OCI-LY3 (cell line): ENCODE measurements at regions not wholly inside any gene's neighbourhood (a gene's known extent, or its start where the extent isn't known, plus 50 kb on each side); places are given as distances from the start of the nearest gene placed in this dataset.

Source experiments
- H2AFZ ChIP-seq: fragments of 200-600, 300-600 bp; shearing (Covaris generic); 2 replicates; pipeline ENCODE4 v1.6.0; 2014; ENCODE audit warnings: antibody characterized with exemption, low read depth, low read length
- H3K27ac ChIP-seq: fragments of 200-600, 300-600 bp; sonication (generic); 2 replicates; pipeline ENCODE4 v1.5.1; 2014; ENCODE audit warnings: mild to moderate bottlenecking, low read length, moderate library complexity, mixed read lengths
- H3K27me3 ChIP-seq: fragments of 200-600, 300-600 bp; sonication (generic); 2 replicates; pipeline ENCODE4 v1.6.1; 2014; ENCODE audit warnings: low read depth, low read length, mixed read lengths
- H3K36me3 ChIP-seq: fragments of 200-600, 300-600 bp; sonication (generic); replicated peaks from 2 replicates; pipeline ENCODE3; 2014; ENCODE audit warnings: low read depth, low read length, mixed read lengths
- H3K4me1 ChIP-seq: fragments of 300-600, 200-600 bp; sonication (generic); 2 replicates; pipeline ENCODE4 v1.6.1; 2014; ENCODE audit warnings: low read length, mixed read lengths
- H3K4me2 ChIP-seq: fragments of 200-600, 300-600 bp; sonication (generic); 2 replicates; pipeline ENCODE4 v1.6.1; 2014; ENCODE audit warnings: low read length, mixed read lengths
- H3K4me3 ChIP-seq: fragments of 300-600, 200-600 bp; sonication (generic); 2 replicates; pipeline ENCODE4 v1.5.1; 2014; ENCODE audit warnings: antibody characterized with exemption, mild to moderate bottlenecking, low read length, moderate library complexity
- H3K79me2 ChIP-seq: fragments of 300-600, 200-600 bp; shearing (Covaris generic); 2 replicates; pipeline ENCODE4 v1.6.1; 2014; ENCODE audit warnings: mild to moderate bottlenecking, low read length, mixed read lengths
- H3K9ac ChIP-seq: fragments of 300-600, 200-600 bp; shearing (Covaris generic); 2 replicates; pipeline ENCODE4 v1.6.0; 2014; ENCODE audit warnings: mild to moderate bottlenecking, low read length, moderate library complexity
- H3K9me3 ChIP-seq: fragments of 200-600, 300-600 bp; shearing (Covaris generic); 2 replicates; pipeline ENCODE4 v1.6.1; 2014; ENCODE audit warnings: low read length, mixed read lengths; ENCODE audit not compliant: insufficient read depth
- H4K20me1 ChIP-seq: fragments of 200-600, 300-600 bp; sonication (generic); 2 replicates; pipeline ENCODE4 v1.6.1; 2016; ENCODE audit warnings: low read length, mixed read lengths; ENCODE audit not compliant: insufficient read depth
- EZH2phosphoT487 ChIP-seq: fragments of 200-600 bp; shearing (Covaris generic); IDR thresholded peaks from 2 replicates; pipeline ENCODE4 v1.6.1; 2018; ENCODE audit warnings: antibody characterized with exemption, mixed run types, low read depth
- TF ChIP-seq, protein P1 (sequence below): fragments of 200-600, 300-600 bp; sonication (generic); IDR thresholded peaks from 2 replicates; pipeline ENCODE4 v1.5.1; 2014; ENCODE audit warnings: antibody characterized with exemption, low read length, low read depth

- Histone ChIP-seq H3K4me2 (no peak overlapping the region), H3K36me3 (no peaks in the 10 kb centered on the region), H4K20me1 (no peaks in the 10 kb centered on the region), H3K9me3 (no peaks in the 10 kb centered on the region), H3K4me3 (no peak overlapping the region), H3K27me3 (peaks cover 7% of the 10 kb centered on the region), H2AFZ (no peak overlapping the region), H3K4me1 (peaks cover 5% of the 10 kb centered on the region; the same call in 1 of the 2 replicates), H3K9ac (no peak overlapping the region), H3K79me2 (no peaks in the 10 kb centered on the region), H3K27ac (no peak overlapping the region)
- TF ChIP-seq EZH2phosphoT487: no peak
- TF ChIP-seq, protein P1, sequence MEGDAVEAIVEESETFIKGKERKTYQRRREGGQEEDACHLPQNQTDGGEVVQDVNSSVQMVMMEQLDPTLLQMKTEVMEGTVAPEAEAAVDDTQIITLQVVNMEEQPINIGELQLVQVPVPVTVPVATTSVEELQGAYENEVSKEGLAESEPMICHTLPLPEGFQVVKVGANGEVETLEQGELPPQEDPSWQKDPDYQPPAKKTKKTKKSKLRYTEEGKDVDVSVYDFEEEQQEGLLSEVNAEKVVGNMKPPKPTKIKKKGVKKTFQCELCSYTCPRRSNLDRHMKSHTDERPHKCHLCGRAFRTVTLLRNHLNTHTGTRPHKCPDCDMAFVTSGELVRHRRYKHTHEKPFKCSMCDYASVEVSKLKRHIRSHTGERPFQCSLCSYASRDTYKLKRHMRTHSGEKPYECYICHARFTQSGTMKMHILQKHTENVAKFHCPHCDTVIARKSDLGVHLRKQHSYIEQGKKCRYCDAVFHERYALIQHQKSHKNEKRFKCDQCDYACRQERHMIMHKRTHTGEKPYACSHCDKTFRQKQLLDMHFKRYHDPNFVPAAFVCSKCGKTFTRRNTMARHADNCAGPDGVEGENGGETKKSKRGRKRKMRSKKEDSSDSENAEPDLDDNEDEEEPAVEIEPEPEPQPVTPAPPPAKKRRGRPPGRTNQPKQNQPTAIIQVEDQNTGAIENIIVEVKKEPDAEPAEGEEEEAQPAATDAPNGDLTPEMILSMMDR: no peak
These were observed 64.9 kb upstream of the PITRM1 start for GRCh38 chr10:3237530-3237929.

- Histone ChIP-seq H3K9ac (no peak overlapping the region), H3K79me2 (no peaks in the 10 kb centered on the region), H4K20me1 (no peaks in the 10 kb centered on the region), H3K27ac (no peak overlapping the region), H3K36me3 (no peaks in the 10 kb centered on the region), H3K4me3 (no peak overlapping the region), H3K27me3 (peaks cover 7% of the 10 kb centered on the region), H2AFZ (no peak overlapping the region), H3K9me3 (no peaks in the 10 kb centered on the region), H3K4me1 (peaks cover 5% of the 10 kb centered on the region; the same call in 1 of the 2 replicates), H3K4me2 (no peak overlapping the region)
- TF ChIP-seq, protein P1: no peak
These were observed 64.2 kb upstream of the PITRM1 start for GRCh38 chr10:3236644-3237404.

DNA sequence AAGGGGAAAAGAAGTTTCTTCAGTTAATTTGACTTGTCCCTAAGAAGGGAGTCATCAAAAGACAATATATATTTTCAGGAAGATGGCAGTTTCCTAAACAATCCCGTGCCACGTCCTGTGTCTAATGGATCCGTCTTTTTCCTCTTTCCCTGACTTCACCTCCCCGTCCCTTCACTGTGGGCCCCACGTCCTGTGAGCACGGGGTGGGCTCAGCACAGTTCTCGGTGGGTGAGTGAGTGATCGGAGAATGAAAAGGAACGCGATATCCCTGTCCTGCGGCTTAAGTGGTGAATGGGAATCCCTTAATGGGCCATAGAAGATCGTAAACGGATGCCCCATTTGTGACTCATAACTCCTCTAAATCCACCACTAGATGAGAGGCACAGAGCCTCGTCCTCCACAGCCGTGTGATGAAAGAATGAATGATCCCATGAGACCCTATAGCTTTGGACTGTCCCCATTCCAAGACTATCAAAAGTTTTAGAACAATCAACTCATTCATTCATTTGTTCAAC lies 63.5 kb upstream of the PITRM1 start:
- H3K4me1 ChIP-seq: peaks cover 5% of the 10 kb centered on the region; the same call in 1 of the 2 replicates
- H3K27me3 ChIP-seq: peaks cover 7% of the 10 kb centered on the region
- no peaks in the 10 kb centered on the region for H3K79me2 ChIP-seq
- no peak overlapping the region for H3K9ac ChIP-seq
- H2AFZ ChIP-seq: no peak overlapping the region
- H3K36me3 ChIP-seq: no peaks in the 10 kb centered on the region
- no peaks in the 10 kb centered on the region for H3K9me3 ChIP-seq
- no peak overlapping the region for H3K4me3 ChIP-seq
- TF ChIP-seq EZH2phosphoT487: no peak
- TF ChIP-seq, protein P1: no peak
- no peak overlapping the region for H3K4me2 ChIP-seq
- H3K27ac ChIP-seq: no peak overlapping the region
- no peaks in the 10 kb centered on the region for H4K20me1 ChIP-seq

- no peak overlapping the region for H3K9ac ChIP-seq
- H3K4me2 ChIP-seq: no peak overlapping the region
- H4K20me1 ChIP-seq: no peaks in the 10 kb centered on the region
- H3K79me2 ChIP-seq: no peaks in the 10 kb centered on the region
- TF ChIP-seq EZH2phosphoT487: no peak
- TF ChIP-seq, protein P1: no peak
- H3K36me3 ChIP-seq: no peaks in the 10 kb centered on the region
- no peak overlapping the region for H3K4me3 ChIP-seq
- no peak overlapping the region for H2AFZ ChIP-seq
- peaks cover 5% of the 10 kb centered on the region; the same call in 1 of the 2 replicates for H3K4me1 ChIP-seq
- H3K27me3 ChIP-seq: peaks cover 7% of the 10 kb centered on the region
- no peaks in the 10 kb centered on the region for H3K9me3 ChIP-seq
- H3K27ac ChIP-seq: no peak overlapping the region
These were observed 62.8 kb upstream of the PITRM1 start for GRCh38 chr10:3235395-3235794.
